A673 (cell line): ENCODE measurements at regions not wholly inside any gene's neighbourhood (a gene's known extent, or its start where the extent isn't known, plus 50 kb on each side); places are given as distances from the start of the nearest gene placed in this dataset.

Experiments
- BruUV-seq: library from RNA; stranded (reverse); fragments of 400-500 nt; replicated peaks from 2 replicates; lab custom pipeline; 2021; lab: Mats Ljungman, UMichigan
- CTCF ChIA-PET: fragments of 300-600 bp; sonication (Branson Sonifier 250); formaldehyde crosslinking; loops from one replicate; lab custom pipeline; 2022; ENCODE audit warnings: antibody characterized with exemption; lab: Charles Lee
- POLR2A ChIA-PET: fragments of 300-600 bp; sonication (Branson Sonifier 250); formaldehyde crosslinking; loops from one replicate; lab custom pipeline; 2022; ENCODE audit warnings: antibody characterized with exemption; ENCODE audit not compliant: low non-redundant PET; lab: Charles Lee
- DNase-seq: peaks from one replicate; pipeline ENCODE4 v3.0.0-alpha.2; 2015; ENCODE audit warnings: low spot score
- H3K27ac ChIP-seq: fragments of 200-600 bp; sonication (generic); 2 replicates; pipeline ENCODE4 v1.5.1; 2016; ENCODE audit warnings: mixed run types, low read depth, mild to moderate bottlenecking, mixed read lengths, antibody characterized with exemption, low read length; ENCODE audit not compliant: poor library complexity, severe bottlenecking
- H3K27me3 ChIP-seq: fragments of 200-600 bp; sonication (generic); replicated peaks from 2 replicates; pipeline ENCODE4 v1.6.1; 2017; ENCODE audit warnings: mixed run types, low read depth, mild to moderate bottlenecking, mixed read lengths, antibody characterized with exemption, low read length; ENCODE audit not compliant: insufficient read depth, poor library complexity
- H3K36me3 ChIP-seq: fragments of 200-600 bp; sonication (generic); 2 replicates; pipeline ENCODE4 v1.6.1; 2016; ENCODE audit warnings: mixed run types, mild to moderate bottlenecking, mixed read lengths, antibody characterized with exemption, low read length; ENCODE audit not compliant: insufficient read depth, poor library complexity, severe bottlenecking
- H3K4me1 ChIP-seq: fragments of 200-600 bp; sonication (generic); 2 replicates; pipeline ENCODE4 v1.6.1; 2017; ENCODE audit warnings: mixed run types, mild to moderate bottlenecking, mixed read lengths, antibody characterized with exemption, low read length; ENCODE audit not compliant: insufficient read depth, poor library complexity, severe bottlenecking
- H3K4me3 ChIP-seq: fragments of 200-600 bp; sonication (generic); 2 replicates; pipeline ENCODE4 v1.5.1; 2016; ENCODE audit warnings: low read depth, mixed run types, mild to moderate bottlenecking, mixed read lengths, low read length; ENCODE audit not compliant: poor library complexity, severe bottlenecking
- H3K9me3 ChIP-seq: fragments of 200-600 bp; sonication (generic); 2 replicates; pipeline ENCODE4 v1.6.1; 2016; ENCODE audit warnings: mixed run types, low read depth, mild to moderate bottlenecking, mixed read lengths, antibody characterized with exemption, low read length; ENCODE audit not compliant: poor library complexity, severe bottlenecking
- EZH2 ChIP-seq: fragments of 200-600 bp; sonication (generic); IDR thresholded peaks from 2 replicates; pipeline ENCODE4 v1.6.1; 2017; ENCODE audit warnings: borderline replicate concordance, low read depth, mild to moderate bottlenecking, mixed read lengths, antibody characterized with exemption, low read length; ENCODE audit not compliant: poor library complexity, severe bottlenecking
- intact Hi-C: fragments of 100-400 bp; cut with micrococcal nuclease; formaldehyde crosslinking; loops from one replicate; pipeline ENCODE4 v1.10.0; 2022; ENCODE audit not compliant: unreplicated experiment
- TF ChIP-seq, protein P1 (sequence below): fragments of 300-800, 200-600 bp; sonication (generic); conservative IDR thresholded peaks from 2 replicates; pipeline ENCODE4 v1.5.1; 2017; ENCODE audit warnings: low read depth, mild to moderate bottlenecking, antibody characterized with exemption, low read length, moderate library complexity, mixed read lengths

DNA sequence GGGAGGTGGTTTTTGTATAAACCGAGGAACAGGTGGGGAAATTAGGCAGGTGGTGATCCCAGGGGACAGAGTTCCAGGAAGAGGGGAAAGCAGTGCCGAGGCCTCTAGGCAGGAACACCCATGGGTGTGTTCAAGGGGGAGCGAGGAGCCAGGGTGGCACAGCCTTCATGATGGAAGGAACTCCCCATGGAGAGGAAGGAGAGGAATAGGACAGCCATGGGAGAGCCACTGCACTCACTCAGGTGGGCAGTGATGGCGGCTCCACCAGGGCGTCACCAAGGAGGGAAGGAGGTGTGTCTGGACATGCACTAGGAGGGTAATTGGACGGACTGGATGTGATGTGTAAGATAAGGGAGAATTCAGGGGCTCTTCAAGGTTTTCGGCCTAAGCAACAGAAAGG, 98.2 kb downstream of the THBS2 start:
- CTCF ChIA-PET: no interaction called here
- intact Hi-C loops: no loop called here
- no peaks in the 10 kb centered on the region for H3K9me3 ChIP-seq
- H3K4me3 ChIP-seq: no peak overlapping the region
- POLR2A ChIA-PET: no interaction called here
- no peaks in the 10 kb centered on the region for H3K27me3 ChIP-seq
- DNase-seq: no peak
- no TSS peak for BruUV-seq
- no peak overlapping the region for H3K27ac ChIP-seq
- no peaks in the 10 kb centered on the region for H3K4me1 ChIP-seq
- H3K36me3 ChIP-seq: no peaks in the 10 kb centered on the region
- TF ChIP-seq, protein P1, sequence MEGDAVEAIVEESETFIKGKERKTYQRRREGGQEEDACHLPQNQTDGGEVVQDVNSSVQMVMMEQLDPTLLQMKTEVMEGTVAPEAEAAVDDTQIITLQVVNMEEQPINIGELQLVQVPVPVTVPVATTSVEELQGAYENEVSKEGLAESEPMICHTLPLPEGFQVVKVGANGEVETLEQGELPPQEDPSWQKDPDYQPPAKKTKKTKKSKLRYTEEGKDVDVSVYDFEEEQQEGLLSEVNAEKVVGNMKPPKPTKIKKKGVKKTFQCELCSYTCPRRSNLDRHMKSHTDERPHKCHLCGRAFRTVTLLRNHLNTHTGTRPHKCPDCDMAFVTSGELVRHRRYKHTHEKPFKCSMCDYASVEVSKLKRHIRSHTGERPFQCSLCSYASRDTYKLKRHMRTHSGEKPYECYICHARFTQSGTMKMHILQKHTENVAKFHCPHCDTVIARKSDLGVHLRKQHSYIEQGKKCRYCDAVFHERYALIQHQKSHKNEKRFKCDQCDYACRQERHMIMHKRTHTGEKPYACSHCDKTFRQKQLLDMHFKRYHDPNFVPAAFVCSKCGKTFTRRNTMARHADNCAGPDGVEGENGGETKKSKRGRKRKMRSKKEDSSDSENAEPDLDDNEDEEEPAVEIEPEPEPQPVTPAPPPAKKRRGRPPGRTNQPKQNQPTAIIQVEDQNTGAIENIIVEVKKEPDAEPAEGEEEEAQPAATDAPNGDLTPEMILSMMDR: no peak
- TF ChIP-seq EZH2: no peak

DNA sequence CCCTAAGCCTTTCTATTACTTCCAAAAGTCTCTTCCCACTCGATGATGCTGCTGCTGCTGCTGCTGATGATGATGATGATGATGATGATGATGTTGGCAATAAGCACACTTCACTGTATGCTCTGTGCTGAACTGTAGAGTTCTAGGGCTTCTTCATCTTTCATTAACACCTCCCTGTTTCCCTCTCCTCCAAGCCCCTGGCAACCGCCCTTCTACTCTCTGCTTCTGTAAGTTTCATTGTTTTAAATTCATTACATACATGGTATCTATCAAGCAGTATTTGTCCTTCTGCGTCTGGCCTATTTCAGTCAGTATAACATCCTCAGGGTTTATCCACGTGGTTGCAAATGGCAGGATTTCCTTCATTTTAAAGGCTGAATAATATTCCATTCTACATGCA, 100.2 kb downstream of the THBS2 start:
- no peak for TF ChIP-seq EZH2
- TF ChIP-seq, protein P1: no peak
- POLR2A ChIA-PET: no interaction called here
- Histone ChIP-seq H3K9me3 (no peaks in the 10 kb centered on the region), H3K4me1 (no peaks in the 10 kb centered on the region), H3K27ac (no peak overlapping the region), H3K27me3 (no peaks in the 10 kb centered on the region), H3K4me3 (no peak overlapping the region), H3K36me3 (no peaks in the 10 kb centered on the region)
- DNase-seq: no peak
- intact Hi-C loops: no loop called here
- CTCF ChIA-PET: no interaction called here
- BruUV-seq: no TSS peak

DNA sequence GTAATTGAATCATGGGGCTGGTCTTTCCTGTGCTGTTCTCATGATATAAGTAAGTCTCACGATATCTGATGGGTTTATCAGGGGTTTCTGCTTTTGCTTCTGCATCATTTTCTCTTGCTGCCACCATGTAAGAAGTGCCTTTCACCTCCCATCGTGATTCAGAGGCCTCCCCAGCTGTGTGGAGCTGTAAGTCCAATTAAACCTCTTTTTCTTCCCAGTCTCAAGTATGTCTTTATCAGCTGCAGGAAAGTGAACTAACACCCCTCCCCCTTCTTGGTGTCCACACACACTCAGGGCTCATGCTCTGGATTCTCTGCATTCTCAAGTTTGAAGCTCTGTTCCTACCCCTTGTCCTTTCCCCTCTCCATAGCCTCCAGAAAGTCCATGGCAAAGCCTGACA, 107.1 kb downstream of the THBS2 start:
- Histone ChIP-seq H3K27ac (no peak overlapping the region), H3K4me1 (no peaks in the 10 kb centered on the region), H3K9me3 (no peaks in the 10 kb centered on the region), H3K4me3 (no peak overlapping the region), H3K27me3 (no peaks in the 10 kb centered on the region), H3K36me3 (no peaks in the 10 kb centered on the region)
- BruUV-seq: no TSS peak
- POLR2A ChIA-PET: interaction anchor here (0.6 kb wide), 1 partner anchor 112 kb away, joined by 3 read pairs; no protein-coding TSS in a partner anchor
- intact Hi-C loops: no loop called here
- TF ChIP-seq, protein P1: no peak
- TF ChIP-seq EZH2: no peak
- CTCF ChIA-PET: no interaction called here
- no peak for DNase-seq
